A172 (cell line): ENCODE measurements at regions not wholly inside any gene's neighbourhood (a gene's known extent, or its start where the extent isn't known, plus 50 kb on each side); places are given as distances from the start of the nearest gene placed in this dataset.

Experiments used
- DNase-seq: peaks from one replicate; pipeline ENCODE4 v3.0.0-alpha.2; 2015; ENCODE audit warnings: low spot score

- DNase-seq, result no peak
Observed at GRCh38 chr4:181350615-181351415, 892.4 kb upstream of the TENM3 start.

DNA sequence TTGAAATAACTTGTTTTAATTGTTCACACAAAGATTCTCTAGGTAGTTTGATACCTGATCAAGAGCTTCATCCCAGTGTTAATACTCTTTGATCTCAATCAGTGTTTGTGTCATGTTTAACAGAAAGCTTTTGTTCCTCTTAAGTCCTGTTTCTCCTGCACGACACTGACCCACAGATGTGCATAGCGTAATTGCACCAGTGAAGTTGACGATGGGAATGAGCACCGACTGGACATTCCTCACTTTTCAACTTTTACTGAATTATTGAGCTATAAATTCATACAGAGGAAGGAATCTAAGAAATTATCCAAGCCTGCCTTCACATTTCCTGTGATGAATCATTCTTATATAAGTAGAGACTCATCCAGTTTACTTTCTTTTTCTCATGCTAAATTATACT, 878.7 kb upstream of the TENM3 start:
- peak; percentile 31 for DNase-seq

DNA sequence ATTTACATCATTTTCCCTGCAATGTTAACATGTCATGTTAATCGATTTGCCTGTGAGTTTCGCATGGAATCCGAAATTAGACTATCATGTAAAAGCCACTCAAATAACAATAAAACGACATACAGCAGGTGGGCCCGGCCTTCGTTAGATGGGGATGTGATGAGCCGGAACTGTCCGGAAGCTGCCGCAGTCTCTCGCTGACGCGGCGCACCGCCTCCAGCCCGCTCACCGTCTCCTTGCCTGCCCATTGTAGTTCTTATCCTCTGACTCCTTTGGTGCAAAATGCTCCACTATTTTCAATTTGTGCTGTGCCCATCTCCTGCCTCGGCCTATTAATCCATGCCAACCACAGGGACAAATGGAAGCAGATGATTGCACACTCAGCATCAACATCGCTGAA, 877.5 kb upstream of the TENM3 start:
- no peak for DNase-seq

DNA sequence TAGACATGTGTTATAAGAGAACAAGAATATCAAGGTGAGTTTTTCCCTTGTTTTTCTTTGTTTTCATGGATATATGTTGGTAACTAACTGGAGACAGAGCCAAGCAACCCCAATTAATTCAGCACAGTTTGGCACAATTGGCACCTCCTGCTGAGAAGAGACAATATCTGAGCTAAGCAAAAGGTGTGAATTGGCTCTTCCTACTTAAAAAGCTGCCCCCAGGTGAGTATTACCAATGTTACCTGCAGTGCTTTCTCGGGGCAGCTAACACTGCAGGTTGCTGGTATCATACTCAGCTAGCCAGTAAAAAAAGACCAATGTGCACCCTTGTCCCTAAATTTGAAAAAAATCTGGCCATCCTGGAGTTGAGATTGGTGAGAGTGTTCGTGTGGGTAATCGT, 871.2 kb upstream of the TENM3 start:
- DNase-seq, result no peak

- no peak for DNase-seq
Observed at GRCh38 chr4:181376058-181376457, 867.1 kb upstream of the TENM3 start.

GRCh38 chr4:181388061-181388460, 855.1 kb upstream of the TENM3 start:
- DNase-seq, result no peak

DNA sequence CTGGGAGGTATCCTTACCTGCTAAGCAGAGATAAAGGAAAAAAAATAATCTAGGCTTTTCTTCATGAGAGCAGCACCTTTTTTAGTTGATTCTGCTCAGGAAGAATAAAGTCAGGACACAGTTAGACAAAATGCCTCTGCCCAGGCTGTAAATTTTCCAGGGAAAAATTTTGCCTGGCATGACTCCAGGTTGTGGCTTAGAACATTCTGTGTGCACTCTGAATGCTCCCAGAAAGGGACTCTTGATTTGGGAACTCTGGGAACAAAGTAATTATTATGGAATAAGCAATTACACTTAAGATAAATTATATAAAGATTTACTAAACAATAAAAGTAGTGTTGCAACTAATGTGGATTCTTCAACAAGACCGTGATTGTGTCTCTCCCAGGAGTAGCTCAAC, 826.2 kb upstream of the TENM3 start:
- no peak for DNase-seq

GRCh38 chr4:181418496-181418895, 824.7 kb upstream of the TENM3 start:
- DNase-seq, result no peak

- no peak for DNase-seq
Observed at GRCh38 chr4:181420950-181421349, 822.3 kb upstream of the TENM3 start.

GRCh38 chr4:181424362-181425016, 818.7 kb upstream of the TENM3 start:
- DNase-seq, result no peak

DNA sequence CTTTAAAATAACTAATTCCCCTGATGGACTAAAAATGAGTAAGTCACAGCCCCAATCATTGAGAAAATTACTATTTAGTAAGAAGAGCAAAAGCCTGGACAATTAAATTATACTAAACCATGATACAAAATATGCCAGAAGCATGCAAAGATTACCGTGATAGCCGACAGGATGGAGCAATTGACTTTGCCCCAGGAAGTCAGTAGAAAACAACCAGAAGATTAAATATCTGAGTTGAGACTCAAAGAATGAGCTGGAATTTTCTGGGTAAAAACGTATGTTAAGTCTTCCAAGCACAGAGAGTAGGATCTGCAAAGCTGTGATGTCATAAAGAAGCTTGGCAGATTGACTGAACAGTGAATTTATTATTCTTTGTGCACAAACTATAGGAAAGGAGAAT, 816.1 kb upstream of the TENM3 start:
- no peak for DNase-seq

DNA sequence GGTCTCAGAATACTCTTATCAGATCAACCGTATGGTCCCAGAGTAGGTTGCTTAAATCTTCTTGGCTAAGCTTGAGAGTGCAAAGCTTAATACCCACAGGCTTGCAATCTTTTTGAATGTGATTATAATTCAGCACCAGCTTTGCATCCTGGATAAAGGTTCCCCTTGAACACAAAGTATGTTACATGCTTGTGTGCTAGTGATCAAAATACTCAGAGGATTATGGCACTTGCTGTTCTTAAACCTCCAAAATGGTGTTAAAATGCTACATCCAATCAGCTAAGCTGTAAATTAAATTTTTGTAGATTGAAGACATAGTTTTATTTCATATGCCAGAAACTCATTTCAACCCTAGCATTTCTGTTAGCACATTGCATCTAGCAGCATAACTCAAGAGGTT, 812.2 kb upstream of the TENM3 start:
- DNase-seq, result no peak

GRCh38 chr4:181431661-181432060, 811.5 kb upstream of the TENM3 start:
- no peak for DNase-seq

DNA sequence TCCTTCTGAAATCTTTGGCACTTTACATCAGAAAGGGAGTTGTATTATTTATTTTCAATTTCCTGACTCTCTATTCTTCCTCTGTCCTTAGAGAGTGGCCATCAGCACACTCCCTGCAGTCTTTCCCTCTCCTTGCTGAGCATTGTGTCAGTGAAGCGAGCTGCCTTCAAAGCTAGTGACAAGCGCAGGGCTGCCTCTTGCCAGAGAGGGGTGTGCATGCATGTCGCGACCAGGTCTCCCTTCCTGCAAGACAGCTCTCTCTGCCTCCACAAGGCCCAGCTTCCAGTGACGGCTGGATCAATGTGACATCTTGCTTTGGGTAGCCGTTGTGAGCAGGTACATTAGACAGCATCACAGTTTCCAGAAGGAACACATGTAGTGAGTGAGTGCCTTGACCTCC, 810.9 kb upstream of the TENM3 start:
- no peak for DNase-seq

DNA sequence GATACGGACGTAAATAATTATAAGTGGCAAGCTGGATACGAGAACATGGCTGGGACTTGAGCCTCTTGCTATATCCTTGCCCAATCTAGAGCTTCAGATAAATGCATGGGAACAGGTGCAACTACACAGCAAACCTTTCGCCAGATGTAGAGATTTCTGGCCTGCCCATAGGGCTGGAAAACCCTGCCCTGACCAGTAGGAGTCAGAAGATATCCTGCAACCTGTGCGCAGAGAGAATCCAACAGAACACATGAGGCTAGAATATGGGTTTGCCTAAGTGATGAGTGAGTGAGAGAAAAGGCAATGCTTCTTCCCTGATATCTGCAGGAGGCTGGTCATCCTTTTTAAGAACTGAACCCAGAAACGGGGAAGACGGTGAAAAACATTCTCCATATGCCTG, 805.3 kb upstream of the TENM3 start:
- no peak for DNase-seq

DNA sequence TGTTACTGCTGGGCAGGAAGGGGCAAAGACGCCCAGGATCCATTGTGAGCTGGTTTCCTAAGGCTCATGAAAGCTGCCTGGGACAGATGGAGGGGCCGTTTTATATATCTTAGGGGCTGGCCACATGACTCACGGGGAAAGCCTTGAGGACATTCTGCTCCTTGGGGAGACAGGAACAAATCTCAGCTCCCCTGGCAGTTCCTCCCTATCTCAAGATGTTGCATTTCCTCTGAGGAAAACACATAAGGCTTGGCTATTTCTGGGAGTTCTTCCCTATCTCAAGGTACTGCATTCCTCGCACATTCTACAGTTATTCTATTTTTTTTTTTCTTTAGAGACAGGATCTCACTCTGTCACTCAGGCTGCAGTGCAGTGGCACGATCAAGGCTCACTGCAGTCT, 804.6 kb upstream of the TENM3 start:
- no peak for DNase-seq

DNA sequence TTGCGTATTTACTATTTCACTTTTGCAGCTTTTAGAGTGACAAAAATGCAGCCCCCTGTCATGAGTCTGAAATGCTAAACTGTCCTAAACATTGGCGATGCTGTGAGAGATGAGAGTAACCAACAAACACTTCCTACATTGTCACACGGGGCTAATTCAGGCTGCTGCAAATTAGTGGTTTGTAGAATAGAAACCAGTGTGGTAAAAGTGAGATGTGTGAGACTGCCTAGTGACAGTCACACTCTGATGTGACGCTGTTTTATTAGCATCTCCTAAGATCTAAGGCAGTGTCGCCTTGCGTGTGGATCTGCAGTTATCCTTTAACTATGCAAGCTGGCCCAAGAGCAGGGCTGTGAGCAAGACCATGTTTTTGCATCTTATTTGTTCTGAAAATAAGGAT, 800.2 kb upstream of the TENM3 start:
- DNase-seq, result no peak

- DNase-seq, result no peak
Observed at GRCh38 chr4:181465826-181466225, 777.4 kb upstream of the TENM3 start.

GRCh38 chr4:181468451-181468850, 774.8 kb upstream of the TENM3 start:
- DNase-seq, result no peak

GRCh38 chr4:181470306-181470705, 772.9 kb upstream of the TENM3 start:
- DNase-seq, result no peak

GRCh38 chr4:181475359-181475758, 767.8 kb upstream of the TENM3 start:
- DNase-seq, result no peak

DNA sequence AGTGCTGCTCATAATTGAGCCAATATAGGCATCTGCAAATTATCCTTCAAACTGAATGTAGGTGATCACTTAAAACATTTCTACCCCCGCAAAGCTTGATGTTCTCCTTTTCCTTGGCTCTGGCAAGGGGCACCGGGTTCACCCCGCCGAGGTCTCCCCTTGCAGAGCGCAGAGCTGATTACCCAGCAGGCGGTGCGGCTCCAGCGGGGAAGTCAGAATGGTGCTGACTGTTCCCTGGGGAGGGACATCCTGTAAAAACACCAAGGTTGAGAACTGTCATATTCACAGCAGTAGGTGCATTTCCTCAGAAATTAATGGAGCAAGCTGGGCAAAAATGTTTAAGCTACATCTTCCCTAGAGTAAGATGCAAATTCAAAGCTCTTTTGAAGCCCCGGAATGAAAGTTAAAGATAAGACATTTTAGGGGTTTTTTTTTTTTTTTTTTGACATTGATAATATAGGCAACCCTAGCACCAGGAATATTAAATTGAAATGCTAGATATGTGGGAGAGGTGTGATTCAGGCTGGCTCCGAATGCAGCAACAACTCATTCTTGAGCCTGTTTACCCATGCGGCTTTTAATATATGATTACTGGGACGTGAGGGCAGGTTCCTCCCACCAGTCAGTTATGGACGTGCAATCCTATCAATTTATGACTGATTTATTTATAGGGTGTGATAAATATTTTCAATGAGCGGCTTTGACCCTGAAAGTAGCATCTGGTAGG, 767.3 kb upstream of the TENM3 start:
- no peak for DNase-seq

- DNase-seq, result no peak
Observed at GRCh38 chr4:181476508-181476890, 766.7 kb upstream of the TENM3 start.
